HCT116 (cell line): ENCODE measurements at regions not wholly inside any gene's neighbourhood (a gene's known extent, or its start where the extent isn't known, plus 50 kb on each side); places are given as distances from the start of the nearest gene placed in this dataset.

ENCODE experiments used
- ATAC-seq: fragments of 200-7000 bp; cut with Tn5 transposase; 2 replicates; pipeline ENCODE4 v1.9.1; 2020; ENCODE audit warnings: mild to moderate bottlenecking, moderate library complexity
- BruUV-seq: library from RNA; stranded (reverse); fragments of 400-500 nt; replicated peaks from 2 replicates; lab custom pipeline; 2021; lab: Mats Ljungman, UMichigan
- CTCF ChIA-PET: fragments of 300-600 bp; sonication (Branson Sonifier 250); formaldehyde crosslinking; loops from one replicate; lab custom pipeline; 2021; ENCODE audit warnings: antibody characterized with exemption; lab: Charles Lee
- POLR2A ChIA-PET: fragments of 300-600, 350-600 bp; sonication (Branson Sonifier 250); formaldehyde crosslinking; loops from one replicate; lab custom pipeline; 2021; ENCODE audit warnings: antibody characterized with exemption; lab: Charles Lee
- RAD21 ChIA-PET, 2 experiments: fragments of 300-600 bp; sonication (Branson Sonifier 250); formaldehyde crosslinking; loops; one replicate each; lab custom pipeline; 2023; ENCODE audit warnings: low total read pairs in 2 of 2; ENCODE audit not compliant: uncharacterized antibody in 2 of 2, unreplicated experiment in 2 of 2, low non-redundant PET in 1 of 2; lab: Charles Lee
- DNase-seq: peaks from one replicate; pipeline ENCODE4 v3.0.0-alpha.2; 2010; ENCODE audit warnings: low read depth, low spot score
- H2AFZ ChIP-seq: fragments of 200-600 bp; shearing (Covaris generic), sonication (generic); 2 replicates; pipeline ENCODE4 v1.6.1; 2017; ENCODE audit warnings: low read depth, mixed run types, mixed read lengths, antibody characterized with exemption, low read length; ENCODE audit not compliant: poor library complexity, severe bottlenecking
- H3K27ac ChIP-seq: 2 replicates; pipeline ENCODE4 v1.5.1; 2012; ENCODE audit warnings: low read depth, low read length
- H3K27me3 ChIP-seq: fragments of 200-600 bp; sonication (generic); 2 replicates; pipeline ENCODE4 v1.6.1; 2016; ENCODE audit warnings: mixed run types, low read length, mixed read lengths; ENCODE audit not compliant: insufficient read depth
- H3K36me3 ChIP-seq, 2 experiments: fragments of 200-500 bp in 1 of 2; fragments of 200-600 bp in 1 of 2; sonication (Bioruptor generic) in 1 of 2; sonication (generic) in 1 of 2; 2 replicates each; pipeline versions ENCODE4 v1.5.1 to v1.6.1; 2014 to 2016; ENCODE audit warnings: low read length in 2 of 2, inconsistent platforms in 1 of 2, mixed read lengths in 1 of 2, mixed run types in 1 of 2; ENCODE audit not compliant: insufficient read depth in 2 of 2, control insufficient read depth in 1 of 2
- H3K4me1 ChIP-seq, 2 experiments: fragments of 200-600 bp in 1 of 2; sonication (generic) in 1 of 2; 2 replicates each; pipeline versions ENCODE4 v1.5.1 to v1.6.1; 2012 to 2017; ENCODE audit warnings: low read length in 2 of 2, inconsistent platforms in 1 of 2, mild to moderate bottlenecking in 1 of 2, mixed read lengths in 1 of 2, mixed run types in 1 of 2, moderate library complexity in 1 of 2; ENCODE audit not compliant: insufficient read depth in 2 of 2, control insufficient read depth in 1 of 2
- H3K4me2 ChIP-seq: fragments of 200-600 bp; sonication (generic); 2 replicates; pipeline ENCODE4 v1.6.1; 2017; ENCODE audit warnings: mixed run types, low read length, mixed read lengths
- H3K4me3 ChIP-seq, 2 experiments: fragments of 200-600 bp in 1 of 2; sonication (generic) in 1 of 2; replicated peaks in 1 of 2; 2 replicates each; pipeline ENCODE4 v1.5.1; 2011 to 2016; ENCODE audit warnings: low read length in 2 of 2, control low read depth in 1 of 2, low read depth in 1 of 2, mild to moderate bottlenecking in 1 of 2, mixed read lengths in 1 of 2, mixed run types in 1 of 2
- H3K79me2 ChIP-seq: fragments of 200-600 bp; sonication (generic); 2 replicates; pipeline ENCODE4 v1.6.1; 2017; ENCODE audit warnings: mild to moderate bottlenecking, mixed run types, low read length, moderate library complexity, mixed read lengths; ENCODE audit not compliant: insufficient read depth
- H3K9ac ChIP-seq: fragments of 200-600 bp; sonication (generic); 2 replicates; pipeline ENCODE4 v1.6.1; 2016; ENCODE audit warnings: low read length, mixed read lengths
- H3K9me2 ChIP-seq: fragments of 200-600 bp; sonication (generic), shearing (Covaris generic); 2 replicates; pipeline ENCODE4 v1.6.1; 2017; ENCODE audit warnings: mixed run types, mild to moderate bottlenecking, moderate library complexity; ENCODE audit not compliant: insufficient read depth
- H3K9me3 ChIP-seq, 2 experiments: fragments of 200-500 bp in 1 of 2; fragments of 200-600 bp in 1 of 2; sonication (Bioruptor generic) in 1 of 2; sonication (generic) in 1 of 2; 2 replicates each; pipeline ENCODE4 v1.6.1; 2014 to 2017; ENCODE audit warnings: low read length in 2 of 2, mixed read lengths in 2 of 2, inconsistent platforms in 1 of 2, low read depth in 1 of 2, mild to moderate bottlenecking in 1 of 2, mixed run types in 1 of 2, moderate library complexity in 1 of 2; ENCODE audit not compliant: control insufficient read depth in 1 of 2, insufficient read depth in 1 of 2
- H4K20me1 ChIP-seq: fragments of 200-600 bp; sonication (generic), shearing (Covaris generic); 2 replicates; pipeline ENCODE4 v1.6.1; 2017; ENCODE audit warnings: mixed run types, mild to moderate bottlenecking, moderate library complexity; ENCODE audit not compliant: insufficient read depth
- CBX3 ChIP-seq: IDR thresholded peaks from 2 replicates; pipeline ENCODE4 v1.6.1; 2012; ENCODE audit warnings: low read depth
- CEBPB ChIP-seq: IDR thresholded peaks from 2 replicates; pipeline ENCODE4 v1.6.1; 2012; ENCODE audit warnings: low read depth
- CTCF ChIP-seq, 3 experiments: fragments of 200-600 bp in 1 of 3; sonication (generic) in 1 of 3; IDR thresholded peaks in 2 of 3; conservative IDR thresholded peaks in 1 of 3; 2 replicates each; pipeline ENCODE4 v1.5.1; 2012 to 2017; ENCODE audit warnings: low read depth in 2 of 3, low read length in 2 of 3, antibody characterized with exemption in 1 of 3, borderline replicate concordance in 1 of 3, control low read depth in 1 of 3, mild to moderate bottlenecking in 1 of 3, mixed read lengths in 1 of 3, mixed run types in 1 of 3, moderate library complexity in 1 of 3; ENCODE audit not compliant: insufficient read depth in 1 of 3
- EGR1 ChIP-seq: IDR thresholded peaks from 2 replicates; pipeline ENCODE4 v1.6.1; 2012; ENCODE audit warnings: low read depth
- ELF1 ChIP-seq: IDR thresholded peaks from 2 replicates; pipeline ENCODE4 v1.6.1; 2012; ENCODE audit warnings: low read depth, borderline replicate concordance
- EZH2phosphoT487 ChIP-seq: fragments of 200-600 bp; IDR thresholded peaks from 2 replicates; pipeline ENCODE4 v1.6.1; 2018; ENCODE audit warnings: antibody characterized with exemption, borderline replicate concordance
- JUND ChIP-seq: IDR thresholded peaks from 2 replicates; pipeline ENCODE4 v1.6.1; 2012
- POLR2AphosphoS5 ChIP-seq: IDR thresholded peaks from 2 replicates; pipeline ENCODE4 v1.6.1; 2011; ENCODE audit warnings: mild to moderate bottlenecking, low read depth, low read length, moderate library complexity
- RAD21 ChIP-seq: IDR thresholded peaks from 2 replicates; pipeline ENCODE4 v1.6.1; 2012; ENCODE audit warnings: low read depth, mild to moderate bottlenecking
- SIN3A ChIP-seq: IDR thresholded peaks from 2 replicates; pipeline ENCODE4 v1.6.1; 2012; ENCODE audit warnings: low read depth
- SRF ChIP-seq: IDR thresholded peaks from 2 replicates; pipeline ENCODE4 v1.6.1; 2012; ENCODE audit warnings: low read depth
- TCF7L2 ChIP-seq: IDR thresholded peaks from 2 replicates; pipeline ENCODE4 v1.7.0; 2011; ENCODE audit warnings: borderline replicate concordance, inconsistent platforms; ENCODE audit not compliant: insufficient read depth, insufficient read length; ENCODE audit errors: extremely low read depth
- YY1 ChIP-seq: IDR thresholded peaks from 2 replicates; pipeline ENCODE4 v1.6.1; 2011; ENCODE audit warnings: low read length, low read depth, moderate library complexity, mild to moderate bottlenecking; ENCODE audit not compliant: insufficient replicate concordance; ENCODE audit errors: extremely low read depth
- ZBTB33 ChIP-seq: IDR thresholded peaks from 2 replicates; pipeline ENCODE4 v1.6.1; 2011; ENCODE audit warnings: mild to moderate bottlenecking, low read length, moderate library complexity; ENCODE audit not compliant: insufficient replicate concordance; ENCODE audit errors: extremely low read depth
- ZFX ChIP-seq: fragments of 450-650 bp; IDR thresholded peaks from 2 replicates; pipeline ENCODE4 v1.6.1; 2017
- ZNF274 ChIP-seq: fragments of 200-500 bp; sonication (Bioruptor generic); IDR thresholded peaks from 2 replicates; pipeline ENCODE4 v1.6.1; 2014; ENCODE audit warnings: mild to moderate bottlenecking, low read depth, low read length, inconsistent platforms
- intact Hi-C: fragments of 100-400 bp; cut with micrococcal nuclease; formaldehyde crosslinking; loops from 2 replicates; pipeline ENCODE4 v1.10.0; 2022
- TF ChIP-seq, protein P1 (sequence below): IDR thresholded peaks from 2 replicates; pipeline ENCODE4 v1.6.1; 2012; ENCODE audit warnings: low read depth
- TF ChIP-seq, protein P2 (sequence below): IDR thresholded peaks from 2 replicates; pipeline ENCODE4 v1.6.1; 2012

DNA sequence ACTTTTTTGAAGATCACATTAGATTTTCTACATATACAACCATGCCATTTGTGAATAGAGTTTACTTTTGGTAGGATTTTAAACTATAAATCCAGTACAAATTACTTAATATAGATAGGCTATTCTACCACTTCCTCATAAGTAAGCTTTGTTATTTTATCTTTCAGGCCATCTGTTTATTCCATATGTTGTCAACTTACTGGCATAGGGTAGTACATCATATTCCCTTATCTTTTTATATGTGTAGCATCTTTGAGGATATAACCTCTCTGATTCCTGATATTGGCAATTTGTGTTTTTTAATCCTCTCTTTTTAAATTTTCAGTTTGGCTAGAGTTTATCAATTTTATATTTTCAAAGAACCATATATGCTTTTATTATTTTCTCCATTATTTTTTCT, 515.4 kb downstream of the DIPK2A start:
- no peak for ATAC-seq
- H3K79me2 ChIP-seq = no peaks in the 10 kb centered on the region
- RAD21 ChIA-PET = no interaction called here
- TF ChIP-seq EZH2phosphoT487 = no peak
- TF ChIP-seq POLR2AphosphoS5 = no peak
- no peak for TF ChIP-seq TCF7L2
- no peak for TF ChIP-seq SRF
- TF ChIP-seq CEBPB = no peak
- no peak for TF ChIP-seq ELF1
- TF ChIP-seq EGR1 = no peak
- TF ChIP-seq SIN3A = no peak
- no peak for TF ChIP-seq ZFX
- TF ChIP-seq CBX3 = no peak
- TF ChIP-seq YY1 = no peak
- no peak for TF ChIP-seq RAD21
- no peak for TF ChIP-seq CTCF (IDR thresholded peaks at IDR 0.05 in 2 of 3, conservative IDR thresholded peaks at IDR 0.05 in 1 of 3; ENCODE audit: borderline replicate concordance in 1 of 3, insufficient read depth in 1 of 3, low read depth in 2 of 3, low read length in 2 of 3)
- TF ChIP-seq ZNF274 = no peak
- no peak for TF ChIP-seq ZBTB33
- TF ChIP-seq, protein P1, sequence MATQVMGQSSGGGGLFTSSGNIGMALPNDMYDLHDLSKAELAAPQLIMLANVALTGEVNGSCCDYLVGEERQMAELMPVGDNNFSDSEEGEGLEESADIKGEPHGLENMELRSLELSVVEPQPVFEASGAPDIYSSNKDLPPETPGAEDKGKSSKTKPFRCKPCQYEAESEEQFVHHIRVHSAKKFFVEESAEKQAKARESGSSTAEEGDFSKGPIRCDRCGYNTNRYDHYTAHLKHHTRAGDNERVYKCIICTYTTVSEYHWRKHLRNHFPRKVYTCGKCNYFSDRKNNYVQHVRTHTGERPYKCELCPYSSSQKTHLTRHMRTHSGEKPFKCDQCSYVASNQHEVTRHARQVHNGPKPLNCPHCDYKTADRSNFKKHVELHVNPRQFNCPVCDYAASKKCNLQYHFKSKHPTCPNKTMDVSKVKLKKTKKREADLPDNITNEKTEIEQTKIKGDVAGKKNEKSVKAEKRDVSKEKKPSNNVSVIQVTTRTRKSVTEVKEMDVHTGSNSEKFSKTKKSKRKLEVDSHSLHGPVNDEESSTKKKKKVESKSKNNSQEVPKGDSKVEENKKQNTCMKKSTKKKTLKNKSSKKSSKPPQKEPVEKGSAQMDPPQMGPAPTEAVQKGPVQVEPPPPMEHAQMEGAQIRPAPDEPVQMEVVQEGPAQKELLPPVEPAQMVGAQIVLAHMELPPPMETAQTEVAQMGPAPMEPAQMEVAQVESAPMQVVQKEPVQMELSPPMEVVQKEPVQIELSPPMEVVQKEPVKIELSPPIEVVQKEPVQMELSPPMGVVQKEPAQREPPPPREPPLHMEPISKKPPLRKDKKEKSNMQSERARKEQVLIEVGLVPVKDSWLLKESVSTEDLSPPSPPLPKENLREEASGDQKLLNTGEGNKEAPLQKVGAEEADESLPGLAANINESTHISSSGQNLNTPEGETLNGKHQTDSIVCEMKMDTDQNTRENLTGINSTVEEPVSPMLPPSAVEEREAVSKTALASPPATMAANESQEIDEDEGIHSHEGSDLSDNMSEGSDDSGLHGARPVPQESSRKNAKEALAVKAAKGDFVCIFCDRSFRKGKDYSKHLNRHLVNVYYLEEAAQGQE = no peak
- TF ChIP-seq, protein P2, sequence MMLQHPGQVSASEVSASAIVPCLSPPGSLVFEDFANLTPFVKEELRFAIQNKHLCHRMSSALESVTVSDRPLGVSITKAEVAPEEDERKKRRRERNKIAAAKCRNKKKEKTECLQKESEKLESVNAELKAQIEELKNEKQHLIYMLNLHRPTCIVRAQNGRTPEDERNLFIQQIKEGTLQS = no peak
- TF ChIP-seq JUND = no peak
- TF ChIP-seq, all 23 proteins: peak for 0
- POLR2A ChIA-PET = no interaction called here
- no TSS peak for BruUV-seq
- Histone ChIP-seq H3K4me2 (no peak overlapping the region), H3K36me3 (no peaks in the 10 kb centered on the region), H2AFZ (no peak overlapping the region), H3K27me3 (no peaks in the 10 kb centered on the region), H3K4me3 (no peak overlapping the region), H3K9me2 (no peaks in the 10 kb centered on the region), H3K4me1 (no peaks in the 10 kb centered on the region), H3K9me3 (no peaks in the 10 kb centered on the region), H3K9ac (no peak overlapping the region), H4K20me1 (no peaks in the 10 kb centered on the region), H3K27ac (no peak overlapping the region)
- no peak for DNase-seq
- CTCF ChIA-PET = no interaction called here
- intact Hi-C loops = no loop called here
